Erythroblast (primary cell): ENCODE measurements at regions not wholly inside any gene's neighbourhood (a gene's known extent, or its start where the extent isn't known, plus 50 kb on each side); places are given as distances from the start of the nearest gene placed in this dataset.

Source experiments
- GATA1 ChIP-seq: IDR thresholded peaks from 2 replicates; pipeline ENCODE4 v1.6.1; 2011; ENCODE audit warnings: low read depth, mild to moderate bottlenecking, control low read depth, low read length, moderate library complexity
- POLR2A ChIP-seq: IDR thresholded peaks from 2 replicates; pipeline ENCODE4 v1.6.1; 2011; ENCODE audit warnings: mild to moderate bottlenecking, low read length

- TF ChIP-seq POLR2A (no peak), GATA1 (no peak)
Observed at GRCh38 chr2:145957929-145958328, 1438.0 kb upstream of the ZEB2 start.
